Right cardiac atrium (tissue), 5 donors: ENCODE measurements at regions not wholly inside any gene's neighbourhood (a gene's known extent, or its start where the extent isn't known, plus 50 kb on each side); places are given as distances from the start of the nearest gene placed in this dataset.

Source experiments
- ATAC-seq, 2 donors: fragments of 200-7000 bp; cut with Tn5 transposase; one replicate each; pipeline versions ENCODE4 v1.8.0 to v1.9.1; 2020; ENCODE audit warnings: moderate library complexity in 2 of 2, mild to moderate bottlenecking in 1 of 2
- DNase-seq, 3 donors: peaks; one replicate each; pipeline ENCODE4 v3.0.0-alpha.2; 2020
- H3K27ac ChIP-seq: one replicate; pipeline ENCODE4 v1.5.1; 2013; ENCODE audit warnings: mild to moderate bottlenecking, low read length, control low read depth, moderate library complexity
- H3K27me3 ChIP-seq: one replicate; pipeline ENCODE4 v1.6.1; 2013; ENCODE audit not compliant: control insufficient read depth, insufficient read depth
- H3K4me1 ChIP-seq: one replicate; pipeline ENCODE4 v1.6.1; 2013; ENCODE audit warnings: low read length; ENCODE audit not compliant: control insufficient read depth, insufficient read depth
- H3K4me3 ChIP-seq: one replicate; pipeline ENCODE4 v1.5.1; 2013; ENCODE audit warnings: low read length, control low read depth
- H3K9me3 ChIP-seq: one replicate; pipeline ENCODE4 v1.6.1; 2013; ENCODE audit warnings: low read length; ENCODE audit not compliant: control insufficient read depth
- WGBS: extraction: QIAGEN DNeasy Blood & Tissue Kit; methylation state at CpG from one replicate; pipeline ENCODE4 v1.1.7; 2013; 5-methylcytosine and 5-hydroxymethylcytosine counted together
- intact Hi-C, 4 donors: fragments of 100-400 bp; cut with DNase I; formaldehyde crosslinking; loops; one replicate each; pipeline versions ENCODE4 v1.11.0 to v1.14.0; 2022 to 2023
- donor health status: healthy with polysubstance abuse.
- donor health status: DM: no; HTN: yes; CAD: no.
- donor health status: DM: no; HTN: no; CAD: no.
- donor health status: DM: no; HTN: yes; CAD: no; lungs with severe emphysema.
- donor health status: DM: yes; HTN: yes; CAD: no.

DNA sequence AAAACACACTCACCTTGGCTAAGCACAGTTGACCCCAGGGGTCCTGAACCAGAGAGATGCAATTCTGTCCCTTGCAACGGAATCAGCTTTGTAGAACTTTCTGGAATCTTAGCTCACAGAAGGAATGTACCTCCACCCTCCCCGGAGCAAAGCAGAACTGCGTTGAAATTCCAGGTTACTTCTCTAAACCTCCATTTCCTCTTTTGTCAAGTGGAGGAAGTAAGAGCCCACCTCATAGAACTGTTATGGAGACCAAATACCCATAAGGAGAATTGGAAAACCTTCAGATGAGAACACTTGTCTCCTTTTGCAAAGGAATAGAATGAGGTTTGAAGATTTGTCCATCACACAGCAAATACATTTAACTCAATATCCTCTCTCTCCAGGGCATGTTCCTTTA, 86.6 kb upstream of the RBBP6 start:
- Histone ChIP-seq H3K9me3 (no peaks in the 10 kb centered on the region), H3K27ac (no peak overlapping the region), H3K4me1 (no peaks in the 10 kb centered on the region), H3K4me3 (no peak overlapping the region), H3K27me3 (no peaks in the 10 kb centered on the region)
- ATAC-seq = no peak
- WGBS = 69% methylated on average over 3 of the region's 3 CpGs
- DNase-seq = no peak
- intact Hi-C loops = no loop called here

DNA sequence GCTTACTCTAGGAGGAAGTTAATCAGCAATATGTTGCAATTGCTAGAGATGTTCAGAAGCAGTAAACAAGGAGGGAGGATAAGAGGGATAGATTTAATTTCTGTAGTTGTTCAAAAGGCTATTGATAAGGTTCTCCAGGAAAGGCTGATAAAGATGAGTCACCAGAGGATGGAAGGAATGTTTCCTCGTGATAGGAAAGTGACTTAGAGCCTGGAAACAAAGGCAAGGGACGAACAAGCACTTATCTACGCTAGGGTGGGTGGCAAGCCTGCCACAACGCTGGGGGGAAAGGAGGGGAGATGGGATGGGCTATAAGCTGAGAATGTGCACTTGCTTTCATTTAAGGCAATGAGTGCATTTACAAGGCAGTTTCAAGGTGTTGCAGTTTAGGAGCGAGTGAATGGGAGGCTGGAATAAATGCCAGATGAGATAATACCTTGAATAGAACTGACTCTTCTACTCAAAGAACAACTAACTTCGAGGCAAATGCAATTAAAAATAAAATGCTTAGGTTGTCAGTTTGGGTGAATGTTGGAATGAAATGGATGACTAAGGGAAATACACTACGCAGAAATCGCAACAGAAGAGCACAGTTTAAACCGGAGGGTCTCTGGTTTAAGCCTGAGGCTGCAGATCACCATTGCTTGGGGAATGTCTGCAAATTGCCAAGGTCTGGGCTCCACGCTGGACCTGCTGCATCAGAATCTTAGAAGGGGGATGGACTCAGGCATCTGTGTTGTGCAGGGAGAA, 76.0 kb upstream of the RBBP6 start:
- DNase-seq = no peak
- 28% methylated on average over 10 of the region's 10 CpGs for WGBS
- intact Hi-C loops = no loop called here
- Histone ChIP-seq H3K9me3 (peaks cover 2% of the 10 kb centered on the region), H3K27ac (no peak overlapping the region), H3K4me1 (no peaks in the 10 kb centered on the region), H3K4me3 (no peak overlapping the region), H3K27me3 (no peaks in the 10 kb centered on the region)
- no peak for ATAC-seq

DNA sequence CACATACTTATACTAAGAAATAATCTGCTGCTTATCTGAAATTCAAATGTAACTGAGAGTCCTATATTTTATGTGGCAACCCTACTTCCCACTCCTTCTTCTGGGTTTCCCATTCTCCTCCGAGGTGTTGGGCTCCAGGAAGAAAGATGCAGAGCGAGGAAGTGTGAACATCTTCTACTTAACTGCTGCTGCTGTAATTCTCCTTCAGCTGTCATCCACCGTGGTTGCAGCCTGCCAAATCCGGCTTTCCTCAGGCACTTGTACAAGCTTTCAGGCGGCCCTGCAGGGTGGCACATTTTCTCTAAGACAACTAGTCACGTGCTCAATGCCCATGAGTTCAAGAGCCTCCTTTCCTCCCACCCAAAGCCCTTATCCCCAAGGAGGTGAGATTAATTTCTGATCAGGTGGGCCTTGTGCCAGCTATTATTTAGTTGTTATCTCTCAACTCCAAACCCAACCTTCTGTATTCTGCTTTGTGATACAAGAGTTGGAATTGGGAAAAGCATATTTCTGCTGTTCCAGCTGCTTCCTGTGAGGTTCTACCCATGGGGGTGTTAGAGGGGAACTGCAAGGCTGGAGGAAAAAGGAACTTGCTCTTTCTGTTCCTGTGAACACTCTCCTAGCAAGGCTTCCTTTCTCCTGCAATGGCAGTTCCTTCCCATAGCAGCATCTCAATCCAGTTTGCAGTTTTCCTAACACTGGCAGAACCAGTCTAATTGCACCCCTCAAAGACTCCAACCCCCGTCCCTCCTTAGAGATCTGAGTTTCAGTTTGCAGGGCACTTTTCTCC, 67.6 kb upstream of the RBBP6 start:
- no peak overlapping the region for H3K27ac ChIP-seq
- intact Hi-C loops = no loop called here
- H3K4me3 ChIP-seq = no peak overlapping the region
- no peaks in the 10 kb centered on the region for H3K4me1 ChIP-seq
- ATAC-seq = no peak
- 36% methylated on average over 7 of the region's 7 CpGs for WGBS
- H3K27me3 ChIP-seq = no peaks in the 10 kb centered on the region
- DNase-seq = no peak
- peaks cover 4% of the 10 kb centered on the region for H3K9me3 ChIP-seq

GRCh38 chr16:24477492-24477891, 61.9 kb upstream of the RBBP6 start:
- 76% methylated on average over 6 of the region's 6 CpGs for WGBS
- DNase-seq (no peak), ATAC-seq (no peak)
- H3K27me3 ChIP-seq = no peaks in the 10 kb centered on the region
- H3K27ac ChIP-seq = no peak overlapping the region
- intact Hi-C loops = no loop called here
- H3K9me3 ChIP-seq = peaks cover 4% of the 10 kb centered on the region
- no peaks in the 10 kb centered on the region for H3K4me1 ChIP-seq
- no peak overlapping the region for H3K4me3 ChIP-seq

- H3K4me1 ChIP-seq = no peaks in the 10 kb centered on the region
- H3K9me3 ChIP-seq = peaks cover 4% of the 10 kb centered on the region
- WGBS = 82% methylated on average over 7 of the region's 7 CpGs
- H3K27ac ChIP-seq = no peak overlapping the region
- ATAC-seq = no peak
- H3K4me3 ChIP-seq = no peak overlapping the region
- H3K27me3 ChIP-seq = no peaks in the 10 kb centered on the region
- DNase-seq = no peak
- intact Hi-C loops = no loop called here
Measured at GRCh38 chr16:24478401-24478800, 61.0 kb upstream of the RBBP6 start.

GRCh38 chr16:24482681-24483202, 56.6 kb upstream of the RBBP6 start:
- no peak overlapping the region for H3K4me3 ChIP-seq
- no peaks in the 10 kb centered on the region for H3K9me3 ChIP-seq
- ATAC-seq = no peak
- no peaks in the 10 kb centered on the region for H3K27me3 ChIP-seq
- intact Hi-C loops = no loop called here
- 70% methylated on average over 4 of the region's 4 CpGs for WGBS
- no peak overlapping the region for H3K27ac ChIP-seq
- no peaks in the 10 kb centered on the region for H3K4me1 ChIP-seq
- no peak for DNase-seq

DNA sequence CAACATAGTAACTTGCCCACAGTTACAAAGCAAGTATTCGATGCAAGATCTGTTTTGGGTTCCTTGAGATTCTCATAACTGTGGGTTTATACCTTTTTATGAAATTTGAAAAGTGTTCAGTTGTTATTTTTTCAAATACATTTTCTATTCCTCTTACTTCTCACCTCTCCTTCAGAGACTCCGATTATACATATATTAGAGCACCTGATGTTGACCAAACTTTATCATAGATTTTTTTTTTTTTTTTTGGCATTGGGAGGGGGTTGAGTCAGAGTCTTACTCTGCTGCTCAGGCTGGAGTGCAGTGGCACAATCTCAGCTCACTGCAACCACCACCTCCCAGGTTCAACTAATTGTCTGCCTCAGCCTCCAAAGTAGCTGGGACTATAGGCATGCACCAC, 51.3 kb upstream of the RBBP6 start:
- WGBS = 69% methylated on average over 2 of the region's 2 CpGs
- no peak overlapping the region for H3K27ac ChIP-seq
- no peak overlapping the region for H3K4me3 ChIP-seq
- no peak for DNase-seq
- no peaks in the 10 kb centered on the region for H3K27me3 ChIP-seq
- H3K4me1 ChIP-seq = no peaks in the 10 kb centered on the region
- intact Hi-C loops = no loop called here
- ATAC-seq = no peak
- no peaks in the 10 kb centered on the region for H3K9me3 ChIP-seq
